GM21717 (cell line): ENCODE measurements at regions not wholly inside any gene's neighbourhood (a gene's known extent, or its start where the extent isn't known, plus 50 kb on each side); places are given as distances from the start of the nearest gene placed in this dataset.

ENCODE experiments used
- ATAC-seq: cut with Tn5 transposase; IDR thresholded peaks from one replicate; pipeline ENCODE4 v1.9.1; 2021; ENCODE audit warnings: mild to moderate bottlenecking, moderate library complexity; ENCODE audit not compliant: unreplicated experiment

DNA sequence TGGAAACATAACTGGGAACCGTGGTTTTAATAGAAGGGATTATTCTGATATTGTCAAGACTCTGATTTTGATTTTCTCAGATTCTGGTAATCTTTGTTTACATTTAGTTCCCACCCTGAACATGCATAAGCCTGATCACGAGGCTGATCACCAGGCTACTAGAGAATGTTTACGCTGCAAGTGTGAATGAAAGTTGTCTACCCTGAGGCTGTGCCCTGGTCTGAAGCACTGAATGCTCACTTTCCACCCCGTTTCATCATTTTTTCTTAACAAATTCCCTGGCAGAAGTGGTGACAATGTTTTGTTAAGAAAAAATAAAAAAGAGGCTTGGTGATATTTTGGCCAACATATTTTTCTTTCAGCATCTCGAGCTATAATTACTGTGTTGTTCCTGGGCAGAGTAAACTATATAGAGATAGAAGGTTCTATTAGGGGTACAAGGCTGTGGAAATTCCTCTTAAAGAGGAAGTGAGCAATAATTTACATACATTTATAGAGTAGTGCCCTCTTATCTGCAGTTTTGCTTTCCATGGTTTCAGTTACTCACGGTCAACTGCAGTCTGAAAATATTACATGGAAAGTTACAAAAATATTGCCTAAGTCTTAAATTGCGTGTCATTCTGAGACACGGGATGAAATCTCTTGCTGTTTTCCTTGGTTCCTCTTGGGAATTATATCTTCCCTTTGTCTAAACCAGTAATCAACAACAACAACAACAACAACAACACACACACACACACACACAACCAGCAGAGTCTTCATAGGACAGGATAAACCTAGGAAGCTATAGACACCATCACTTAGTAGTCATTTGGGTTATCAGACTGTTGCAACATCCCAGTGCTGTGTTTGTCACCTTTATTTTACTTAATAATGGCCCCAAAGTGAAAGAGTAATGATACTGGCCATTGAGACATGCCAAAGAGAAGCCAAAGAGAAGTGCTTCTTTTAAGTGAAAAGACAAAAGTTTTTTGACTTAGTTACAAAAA, 566.6 kb upstream of the CITED2 start:
- ATAC-seq = peak; percentile 98

DNA sequence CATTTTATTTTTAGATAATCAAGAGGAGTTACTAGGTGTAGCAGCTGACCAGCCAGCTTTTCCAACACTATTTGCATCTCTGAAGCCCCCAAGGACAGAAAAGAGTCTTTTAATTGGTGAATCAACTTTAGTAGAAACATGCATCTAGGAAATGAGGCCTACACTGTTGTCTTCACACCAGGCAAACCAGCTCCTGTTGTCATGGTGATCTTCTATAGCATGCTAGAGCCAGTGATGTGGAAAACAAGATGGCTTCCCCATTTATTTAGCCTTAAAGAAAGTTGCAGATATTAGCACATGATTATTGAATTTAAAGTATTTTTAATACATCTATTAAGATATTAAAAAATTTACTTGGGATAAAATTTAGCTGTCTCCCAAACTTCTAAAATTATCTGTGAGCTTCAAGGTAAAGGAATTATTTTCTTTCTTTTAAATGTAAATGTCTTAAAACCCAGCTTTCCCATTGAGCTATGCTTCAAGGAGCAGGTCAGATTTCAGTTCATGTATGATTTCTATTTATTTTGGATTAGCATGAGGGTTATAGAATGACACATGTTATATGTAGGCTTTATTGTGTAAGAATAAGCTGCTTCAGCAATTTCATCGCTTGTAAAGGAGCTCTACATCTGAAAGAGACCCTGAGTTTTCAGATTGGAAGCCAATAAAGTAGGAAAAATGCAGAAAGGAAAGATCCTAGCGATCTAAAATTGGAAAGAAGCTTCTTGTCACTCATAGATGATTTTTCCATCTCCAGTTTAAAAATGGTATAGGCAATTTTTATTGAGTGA, 564.9 kb upstream of the CITED2 start:
- no peak for ATAC-seq

DNA sequence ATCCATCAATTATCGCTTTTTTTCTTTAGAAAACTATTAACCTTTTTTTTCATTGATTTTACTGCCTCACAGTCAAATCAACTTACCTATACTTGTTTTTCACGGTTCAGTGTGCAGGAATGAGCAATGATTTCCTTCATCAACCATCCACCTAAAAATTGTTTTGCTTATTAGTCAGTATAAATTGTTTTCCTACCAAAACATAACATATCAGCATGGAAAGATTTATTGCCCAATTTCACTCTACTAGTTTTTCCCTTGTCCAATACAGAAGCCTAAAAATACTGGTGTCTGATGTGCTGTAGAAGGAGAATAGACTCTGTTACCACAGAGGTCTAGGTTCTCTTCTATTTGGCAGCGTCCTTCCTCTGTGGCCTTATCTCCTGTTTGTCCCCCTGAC, 558.2 kb upstream of the CITED2 start:
- ATAC-seq = no peak

GRCh38 chr6:139931747-139932146, 557.3 kb upstream of the CITED2 start:
- ATAC-seq = no peak

DNA sequence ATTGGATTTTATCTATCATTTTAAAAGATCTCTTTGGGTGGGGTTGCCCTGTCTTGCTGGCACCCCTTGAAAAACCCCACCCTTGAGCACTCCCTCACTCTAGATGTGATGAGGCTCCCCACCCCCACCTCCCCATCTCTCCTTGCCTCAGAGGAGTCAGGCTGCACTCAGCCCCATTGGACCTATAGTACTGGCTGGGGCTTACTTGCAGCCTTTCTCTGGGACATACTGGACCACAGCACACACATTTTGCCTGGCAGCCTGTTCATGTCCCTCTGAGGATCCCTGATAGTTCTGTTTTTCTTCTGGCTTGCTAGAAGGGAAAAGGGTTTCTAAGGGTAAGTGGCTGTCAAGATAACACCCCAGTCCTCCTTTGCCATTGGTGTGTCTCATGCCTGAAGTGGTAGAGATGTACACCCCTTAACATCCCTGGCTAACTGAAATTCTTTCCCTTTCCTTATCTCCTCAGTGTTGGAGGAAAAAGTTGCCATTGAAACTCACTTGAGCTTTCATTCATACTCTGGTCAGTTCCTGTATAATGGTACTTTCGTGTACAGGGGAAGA, 553.4 kb upstream of the CITED2 start:
- ATAC-seq = no peak

DNA sequence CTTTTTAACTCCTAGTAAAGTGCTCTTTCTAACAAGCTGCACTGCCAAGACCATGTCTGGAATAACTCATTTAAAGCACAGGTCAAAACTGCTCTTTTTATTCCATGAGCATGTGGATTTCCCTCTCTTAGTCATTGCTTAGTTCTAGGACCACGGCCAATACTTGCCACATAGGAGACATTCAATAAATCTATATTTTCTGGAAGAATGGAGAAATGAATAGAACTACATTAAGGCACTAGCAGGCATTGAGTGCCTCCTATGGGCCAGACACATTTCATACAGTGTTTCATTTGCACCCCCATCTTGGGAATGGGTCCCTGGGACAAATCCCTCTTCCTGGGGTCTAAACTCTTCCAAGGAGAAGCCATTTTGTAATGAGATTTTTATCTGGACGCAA, 552.8 kb upstream of the CITED2 start:
- no peak for ATAC-seq

DNA sequence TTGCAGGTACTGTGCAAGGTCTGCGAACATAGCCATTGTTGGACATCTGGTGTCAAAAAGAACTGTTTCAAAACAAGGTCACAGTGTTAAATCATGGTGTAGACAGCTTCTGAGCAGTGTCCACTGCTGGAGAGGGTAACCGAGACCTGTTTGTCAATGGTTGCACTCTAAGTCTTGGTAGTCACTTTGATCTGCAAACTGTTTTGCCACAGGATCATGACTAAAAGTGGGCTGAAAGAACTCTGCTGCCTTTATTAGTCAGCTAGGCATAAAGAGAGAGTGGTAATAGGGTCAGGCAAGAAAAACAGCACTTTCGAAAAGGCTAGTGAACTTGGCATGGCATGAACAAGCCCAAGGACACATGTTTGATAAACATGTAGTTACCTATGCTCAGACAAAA, 552.3 kb upstream of the CITED2 start:
- no peak for ATAC-seq

DNA sequence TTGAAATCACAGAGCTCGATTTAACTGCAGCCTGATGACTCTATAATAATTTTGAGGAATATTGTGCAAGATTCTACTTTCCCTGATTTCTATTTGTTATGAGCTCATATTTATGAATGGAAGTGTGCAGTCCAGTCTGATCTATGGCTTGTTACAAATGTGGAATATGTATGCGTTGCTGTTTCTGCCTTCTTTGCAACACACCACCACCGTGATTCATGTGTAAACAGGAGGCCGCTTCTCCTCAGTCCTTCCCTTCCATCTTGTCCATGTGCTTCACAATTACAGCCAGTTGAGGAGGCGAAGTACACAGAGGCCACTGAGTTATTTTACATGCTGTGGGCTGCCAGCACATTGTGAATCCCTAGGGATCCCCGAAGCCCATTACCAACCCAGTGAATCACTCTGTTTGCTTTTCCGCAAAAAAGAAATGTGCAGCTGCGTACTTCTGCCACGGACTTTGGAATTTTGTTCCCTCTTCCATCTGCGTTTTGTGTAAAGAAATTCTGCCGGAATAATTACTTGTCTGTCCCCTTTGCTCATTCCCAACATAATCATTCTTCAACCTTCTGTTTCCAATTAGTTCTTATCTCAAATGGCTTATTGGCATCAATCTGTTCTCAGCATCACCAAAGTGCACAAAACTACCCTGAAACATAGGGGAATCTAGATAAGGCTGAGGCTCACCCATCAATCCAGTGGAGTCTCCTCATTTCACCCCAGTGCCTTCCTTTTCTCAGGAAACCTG, 551.6 kb upstream of the CITED2 start:
- ATAC-seq = no peak

DNA sequence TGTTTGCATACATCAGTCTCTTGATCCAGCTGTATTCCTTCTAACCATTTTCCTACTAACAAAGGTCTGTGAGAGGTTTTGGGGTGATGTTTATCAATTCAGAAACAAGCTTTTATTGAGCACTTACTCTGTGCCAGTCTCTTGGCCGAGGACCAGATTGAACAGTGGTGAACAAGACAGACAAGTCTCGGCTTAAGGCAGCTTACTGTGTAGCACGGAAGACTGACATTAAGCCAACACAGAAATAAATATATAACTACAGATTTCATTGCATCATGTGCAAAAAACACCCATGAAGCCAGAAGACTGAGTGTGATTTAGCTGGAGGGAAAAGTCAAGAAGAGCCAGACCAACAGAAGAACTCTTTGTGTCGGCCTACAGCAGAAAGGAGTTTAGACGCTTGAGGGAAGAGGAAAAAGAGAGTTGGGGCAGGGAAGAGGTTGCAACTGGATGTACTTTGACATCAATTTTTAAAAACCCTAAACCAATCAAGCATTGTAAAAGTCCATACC, 549.6 kb upstream of the CITED2 start:
- no peak for ATAC-seq

DNA sequence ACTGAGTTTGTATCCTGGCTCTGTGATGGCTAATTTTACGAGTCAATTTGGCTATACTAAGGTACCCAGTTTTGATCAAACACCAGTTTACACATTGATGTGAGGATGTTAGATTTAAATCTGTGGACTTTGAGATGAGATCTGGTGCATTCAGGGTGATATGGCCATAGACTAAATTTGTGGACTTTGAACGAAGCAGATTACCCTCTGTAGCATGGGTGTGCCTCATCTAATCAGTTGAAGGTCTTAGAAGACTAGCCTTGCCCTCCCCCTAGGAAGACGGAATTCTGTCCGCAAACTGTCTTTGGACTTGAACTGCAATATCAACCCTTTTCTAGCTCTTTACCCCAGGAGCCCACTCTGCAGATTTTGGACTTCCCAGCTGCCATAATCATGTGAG, 547.8 kb upstream of the CITED2 start:
- ATAC-seq = no peak

DNA sequence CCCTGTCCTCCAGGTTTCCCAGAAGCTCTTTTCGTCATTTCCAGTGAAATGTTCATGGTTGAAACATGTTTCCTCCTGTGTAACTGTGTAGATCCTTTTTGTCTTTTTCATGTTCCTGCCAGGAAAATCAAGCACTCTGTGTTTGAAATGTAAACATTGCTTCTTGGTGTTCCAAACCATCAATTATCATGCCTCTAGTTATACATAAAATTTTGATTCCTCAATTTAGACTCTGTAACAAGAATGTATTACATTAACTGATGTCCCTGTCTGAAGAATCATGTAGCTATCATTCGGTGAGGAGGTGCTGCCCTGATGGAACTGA, 546.3 kb upstream of the CITED2 start:
- ATAC-seq = no peak

DNA sequence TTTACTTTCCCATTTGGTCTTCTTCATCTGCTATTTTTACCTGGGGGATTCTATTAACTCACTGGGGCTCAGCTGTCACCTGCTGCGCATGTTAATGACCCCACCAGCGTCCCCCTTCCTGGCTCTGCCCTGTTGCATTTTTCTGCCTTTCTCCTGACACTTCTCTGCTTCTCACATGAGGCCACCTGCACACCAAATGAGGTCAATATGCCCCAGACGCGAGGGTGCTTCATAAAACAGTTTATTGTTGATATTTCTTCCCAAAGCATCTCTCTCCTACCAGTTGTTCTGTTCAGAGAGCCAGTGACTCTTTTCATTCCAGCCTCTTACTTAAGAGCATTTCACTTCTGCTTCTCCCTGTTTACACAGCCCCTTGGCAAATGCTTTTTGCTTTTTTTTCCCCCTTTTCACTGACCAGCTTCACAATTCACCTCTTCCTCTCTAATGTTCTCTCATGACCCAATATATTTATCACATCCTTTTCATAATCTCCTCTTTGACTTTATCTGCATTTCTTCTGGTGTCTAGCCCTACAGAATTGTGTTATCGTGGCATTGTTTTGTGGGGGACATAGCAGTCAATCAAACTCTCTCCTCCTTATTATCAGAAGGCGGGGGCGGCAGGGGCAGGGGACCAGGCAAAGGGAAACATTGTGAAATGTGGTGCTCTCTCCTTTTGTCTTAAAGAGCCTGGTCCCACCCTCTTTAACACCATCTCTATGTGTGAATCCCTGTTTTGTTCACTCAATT, 545.8 kb upstream of the CITED2 start:
- ATAC-seq = no peak

- no peak for ATAC-seq
Measured at GRCh38 chr6:139919107-139920026, 544.9 kb upstream of the CITED2 start.

DNA sequence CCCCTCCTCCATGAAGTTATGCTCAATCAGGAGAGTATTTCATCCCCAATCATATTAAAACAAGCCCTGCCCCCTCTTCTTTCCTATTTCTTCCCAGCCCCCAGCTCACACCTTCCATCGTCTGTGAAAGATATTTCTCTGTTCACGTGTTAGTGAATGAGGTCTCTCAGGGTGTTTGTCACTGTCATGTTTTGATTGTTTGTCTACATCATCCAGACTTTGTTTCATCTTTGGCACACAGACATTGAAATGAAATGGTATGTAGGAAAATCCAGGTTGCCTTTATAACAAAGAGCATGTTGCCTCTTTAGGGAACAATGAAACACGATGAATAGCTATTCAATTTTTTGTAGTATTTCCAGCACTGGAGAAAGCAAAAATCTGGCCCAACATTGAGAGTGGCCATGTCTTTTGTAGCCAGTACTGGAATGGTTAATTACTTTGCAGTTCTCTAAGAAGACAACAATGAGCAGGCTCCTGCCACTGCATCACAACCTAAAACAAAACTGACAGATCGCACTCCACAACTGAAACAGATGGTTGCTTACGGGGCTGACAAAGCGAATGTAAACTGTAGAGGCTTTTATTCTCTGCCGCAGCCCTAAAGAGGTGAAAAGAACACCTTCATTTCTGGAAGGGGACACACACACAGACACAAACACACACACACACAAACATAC, 543.6 kb upstream of the CITED2 start:
- no peak for ATAC-seq

GRCh38 chr6:139914910-139915309, 540.5 kb upstream of the CITED2 start:
- ATAC-seq = no peak

DNA sequence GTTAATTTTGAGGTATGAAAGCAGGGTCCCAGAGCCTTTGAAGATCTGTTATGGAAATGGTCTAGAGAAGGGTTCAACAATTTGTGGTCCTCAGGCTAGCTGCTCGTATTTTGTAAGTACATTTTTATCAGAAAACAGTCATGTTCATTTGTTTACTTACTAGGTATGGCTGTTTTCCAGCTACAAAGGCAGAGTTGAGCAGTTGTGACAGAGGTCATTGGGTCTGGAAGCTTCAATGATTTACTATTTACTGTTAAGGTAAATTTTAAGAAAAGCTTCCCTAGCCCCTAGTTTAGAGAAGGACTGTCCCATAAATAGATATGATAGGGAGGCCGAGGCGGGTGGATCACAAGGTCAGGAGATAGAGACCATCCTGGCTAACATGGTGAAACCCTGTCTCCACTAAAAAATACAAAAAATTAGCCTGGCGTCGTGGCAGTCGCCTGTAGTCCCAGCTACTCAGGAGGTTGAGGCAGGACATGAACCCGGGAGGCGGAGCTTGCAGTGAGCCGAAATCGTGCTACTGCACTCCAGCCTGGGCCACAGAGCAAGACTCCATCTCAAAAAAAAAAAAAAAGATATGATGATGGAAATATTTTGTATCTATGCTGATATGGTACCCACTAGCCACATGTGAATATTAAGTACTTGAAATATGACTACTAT, 538.4 kb upstream of the CITED2 start:
- no peak for ATAC-seq

- no peak for ATAC-seq
Measured at GRCh38 chr6:139909992-139910391, 535.5 kb upstream of the CITED2 start.
